GM12878 (cell line): ENCODE measurements at regions not wholly inside any gene's neighbourhood (a gene's known extent, or its start where the extent isn't known, plus 50 kb on each side); places are given as distances from the start of the nearest gene placed in this dataset.

Experiments used
- ATAC-seq: fragments of 200-7000 bp; cut with Tn5 transposase; 3 replicates; pipeline ENCODE4 v1.9.1; 2020; ENCODE audit warnings: mild to moderate bottlenecking, moderate library complexity
- BruUV-seq: library from RNA; stranded (reverse); fragments of 400-500 nt; replicated peaks from 2 replicates; lab custom pipeline; 2021; lab: Mats Ljungman, UMichigan
- CTCF ChIA-PET: fragments of 300-600 bp; sonication (Branson Sonifier 250); formaldehyde crosslinking; extraction: SDS; loops from one replicate; lab custom pipeline; 2021; ENCODE audit warnings: inconsistent platforms; lab: Yijun Ruan, JAX
- POLR2A ChIA-PET: fragments of 350-600 bp; formaldehyde crosslinking; extraction: SDS; loops from one replicate; lab custom pipeline; 2021; ENCODE audit warnings: inconsistent platforms; lab: Charles Lee
- RAD21 ChIA-PET: fragments of 300-600 bp; sonication (Branson Sonifier 250); formaldehyde crosslinking; loops from one replicate; lab custom pipeline; 2023; ENCODE audit warnings: antibody characterized with exemption; ENCODE audit not compliant: unreplicated experiment; lab: Charles Lee
- SMC1A ChIA-PET: fragments of 300-600 bp; sonication (Branson Sonifier 250); formaldehyde crosslinking; loops from one replicate; lab custom pipeline; 2023; ENCODE audit not compliant: unreplicated experiment, uncharacterized antibody; lab: Charles Lee
- DNase-seq: peaks from one replicate; pipeline ENCODE4 v3.0.0-alpha.2; 2011; ENCODE audit warnings: low read depth, low spot score
- FAIRE-seq: peaks from 3 replicates; lab custom pipeline; 2011; peaks lifted over from hg19 to GRCh38; lab: Jason Lieb, UNC
- H2AFZ ChIP-seq: 2 replicates; pipeline ENCODE4 v1.6.0; 2011; ENCODE audit warnings: low read depth, low read length, control low read depth; ENCODE audit not compliant: control insufficient read depth
- H3K27ac ChIP-seq: 2 replicates; pipeline ENCODE4 v1.5.1; 2011; ENCODE audit warnings: control low read depth; ENCODE audit not compliant: control insufficient read depth, insufficient read depth
- H3K27me3 ChIP-seq, 2 experiments: replicated peaks in 1 of 2; 2 replicates each; pipeline versions ENCODE4 v1.6.0 to v1.6.1; 2011; ENCODE audit warnings: low read length in 1 of 2; ENCODE audit not compliant: control insufficient read depth in 2 of 2, insufficient read depth in 2 of 2
- H3K36me3 ChIP-seq, 2 experiments: 2 replicates each; pipeline ENCODE4 v1.5.1; 2011; ENCODE audit warnings: low read length in 1 of 2; ENCODE audit not compliant: control insufficient read depth in 2 of 2, insufficient read depth in 2 of 2
- H3K4me1 ChIP-seq: 2 replicates; pipeline ENCODE4 v1.6.1; 2011; ENCODE audit warnings: mild to moderate bottlenecking, low read length, moderate library complexity, mixed read lengths; ENCODE audit not compliant: control insufficient read depth, insufficient read depth
- H3K4me2 ChIP-seq: 2 replicates; pipeline ENCODE4 v1.6.0; 2011; ENCODE audit warnings: control low read depth; ENCODE audit not compliant: control insufficient read depth, insufficient read depth
- H3K4me3 ChIP-seq: fragments of 200-600 bp; sonication (generic); 2 replicates; pipeline ENCODE4 v1.5.1; 2016
- H3K79me2 ChIP-seq: 2 replicates; pipeline ENCODE4 v1.6.0; 2011; ENCODE audit warnings: low read length; ENCODE audit not compliant: control insufficient read depth, insufficient read depth
- H3K9ac ChIP-seq: 2 replicates; pipeline ENCODE4 v1.8.0; 2011; ENCODE audit warnings: low read length, control low read depth, mixed read lengths; ENCODE audit not compliant: control insufficient read depth, insufficient read depth
- H3K9me3 ChIP-seq: replicated peaks from 3 replicates; pipeline ENCODE4 v1.5.1; 2011; ENCODE audit warnings: mild to moderate bottlenecking, low read length; ENCODE audit not compliant: control insufficient read depth, insufficient read depth
- H4K20me1 ChIP-seq: 2 replicates; pipeline ENCODE4 v1.6.0; 2011; ENCODE audit not compliant: control insufficient read depth, insufficient read depth
- BACH1 ChIP-seq: fragments of 450-650 bp; IDR thresholded peaks from 2 replicates; pipeline ENCODE4 v1.6.1; 2017; ENCODE audit warnings: mild to moderate bottlenecking, borderline replicate concordance
- CHD1 ChIP-seq: IDR thresholded peaks from 2 replicates; pipeline ENCODE4 v1.6.1; 2012; ENCODE audit warnings: low read depth, low read length, improper control_type of control experiment
- HDGF ChIP-seq: fragments of 450-650 bp; IDR thresholded peaks from 2 replicates; pipeline ENCODE4 v1.6.1; 2016; ENCODE audit warnings: antibody characterized with exemption
- HSF1 ChIP-seq: fragments of 150-350 bp; IDR thresholded peaks from 2 replicates; pipeline ENCODE4 v1.6.1; 2014; ENCODE audit warnings: mild to moderate bottlenecking, low read depth, low read length
- NBN ChIP-seq: fragments of 450-650 bp; IDR thresholded peaks from 2 replicates; pipeline ENCODE4 v1.6.1; 2016
- RB1 ChIP-seq: fragments of 450-650 bp; formaldehyde crosslinking; IDR thresholded peaks from 2 replicates; pipeline ENCODE4 v1.6.1; 2017; ENCODE audit warnings: mild to moderate bottlenecking, borderline replicate concordance
- STAT3 ChIP-seq: IDR thresholded peaks from 2 replicates; pipeline ENCODE4 v1.6.1; 2011; ENCODE audit warnings: low read depth, low read length, improper control_type of control experiment
- SUPT20H ChIP-seq: IDR thresholded peaks from 2 replicates; pipeline ENCODE4 v1.6.1; 2011; ENCODE audit warnings: low read depth, mild to moderate bottlenecking, low read length, moderate library complexity, borderline replicate concordance; ENCODE audit not compliant: control insufficient read depth
- TARDBP ChIP-seq: IDR thresholded peaks from 2 replicates; pipeline ENCODE4 v1.6.1; 2016; ENCODE audit warnings: borderline replicate concordance
- TBL1XR1 ChIP-seq: IDR thresholded peaks from 2 replicates; pipeline ENCODE4 v1.6.1; 2012; ENCODE audit warnings: low read depth, low read length, improper control_type of control experiment
- WRNIP1 ChIP-seq: IDR thresholded peaks from 2 replicates; pipeline ENCODE4 v1.6.1; 2011; ENCODE audit warnings: low read depth, low read length, improper control_type of control experiment, borderline replicate concordance
- ZNF687 ChIP-seq: fragments of 450-650 bp; IDR thresholded peaks from 2 replicates; pipeline ENCODE4 v1.6.1; 2017; ENCODE audit warnings: mild to moderate bottlenecking, moderate library complexity
- ZSCAN29 ChIP-seq: fragments of 450-650 bp; IDR thresholded peaks from 2 replicates; pipeline ENCODE4 v1.6.1; 2017; ENCODE audit warnings: mild to moderate bottlenecking, moderate library complexity
- WGBS: methylation state at CpG from one replicate; pipeline ENCODE4 v1.1.6; 2016; ENCODE audit warnings: low lambda C conversion rate; ENCODE audit not compliant: insufficient replicate concordance, insufficient coverage; ENCODE audit errors: missing lambda C conversion rate; 5-methylcytosine and 5-hydroxymethylcytosine counted together
- in situ Hi-C: fragments of 300-500 bp; cut with MboI; formaldehyde crosslinking; loops from 9 replicates; pipeline ENCODE4 v1.14.3; 2018; ENCODE audit warnings: mixed read lengths
- intact Hi-C: fragments of 100-400 bp; cut with micrococcal nuclease; formaldehyde crosslinking; loops from one replicate; pipeline ENCODE4 v1.14.2; 2022; ENCODE audit not compliant: unreplicated experiment
- TF ChIP-seq, protein P1 (sequence below): fragments of 450-650 bp; formaldehyde crosslinking; IDR thresholded peaks from 2 replicates; pipeline ENCODE4 v1.4.0; 2022; ENCODE audit warnings: mild to moderate bottlenecking, moderate library complexity
- TF ChIP-seq, protein P2 (sequence below): IDR thresholded peaks from 2 replicates; pipeline ENCODE4 v1.6.1; 2011; ENCODE audit warnings: mild to moderate bottlenecking, low read depth, low read length, moderate library complexity; ENCODE audit not compliant: insufficient replicate concordance

DNA sequence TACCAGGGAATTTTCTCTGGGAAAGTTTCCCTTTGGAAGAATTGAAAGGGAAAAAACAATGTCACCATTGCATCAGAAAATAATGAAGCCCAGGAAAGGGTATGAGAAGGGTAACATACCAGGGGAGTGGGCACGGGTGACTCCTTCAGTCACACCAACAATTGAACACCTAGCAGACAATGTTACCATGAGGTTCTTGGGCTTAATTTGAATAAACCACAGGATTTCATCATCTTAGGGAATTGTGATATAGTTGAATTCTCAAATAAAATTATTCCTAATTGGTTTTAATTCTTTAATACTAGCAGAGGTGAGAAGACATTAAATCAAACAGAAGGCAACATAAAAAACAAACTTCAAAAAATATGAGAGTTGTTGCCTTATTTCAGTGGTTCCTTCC lies 73.7 kb upstream of the RREB1 start:
- H3K27ac ChIP-seq, result no peak overlapping the region
- H3K4me3 ChIP-seq, result no peak overlapping the region
- H3K4me1 ChIP-seq, result no peaks in the 10 kb centered on the region
- ChIA-PET SMC1A (no interaction called here), CTCF (no interaction called here), POLR2A (no interaction called here), RAD21 (no interaction called here)
- no peak for FAIRE-seq
- H3K27me3 ChIP-seq, result no peaks in the 10 kb centered on the region; a peak in 1 of 4 replicates
- H2AFZ ChIP-seq, result no peak overlapping the region
- in situ Hi-C loops (no loop called here), intact Hi-C loops (no loop called here)
- 7% methylated on average over 1 of the region's 1 CpG for WGBS
- H3K9me3 ChIP-seq, result no peaks in the 10 kb centered on the region
- no peak for DNase-seq
- no peaks in the 10 kb centered on the region for H3K36me3 ChIP-seq
- no TSS peak for BruUV-seq
- no peaks in the 10 kb centered on the region for H3K79me2 ChIP-seq
- no peak for ATAC-seq
- no peak overlapping the region for H3K9ac ChIP-seq
- no peak overlapping the region for H3K4me2 ChIP-seq
- no peaks in the 10 kb centered on the region for H4K20me1 ChIP-seq
- TF ChIP-seq NBN (no peak), BACH1 (no peak), CHD1 (no peak), RB1 (no peak), SUPT20H (no peak), ZSCAN29 (no peak), HDGF (no peak), TBL1XR1 (no peak), WRNIP1 (no peak), HSF1 (no peak), STAT3 (no peak), TARDBP (no peak), ZNF687 (no peak)
- TF ChIP-seq, protein P1, sequence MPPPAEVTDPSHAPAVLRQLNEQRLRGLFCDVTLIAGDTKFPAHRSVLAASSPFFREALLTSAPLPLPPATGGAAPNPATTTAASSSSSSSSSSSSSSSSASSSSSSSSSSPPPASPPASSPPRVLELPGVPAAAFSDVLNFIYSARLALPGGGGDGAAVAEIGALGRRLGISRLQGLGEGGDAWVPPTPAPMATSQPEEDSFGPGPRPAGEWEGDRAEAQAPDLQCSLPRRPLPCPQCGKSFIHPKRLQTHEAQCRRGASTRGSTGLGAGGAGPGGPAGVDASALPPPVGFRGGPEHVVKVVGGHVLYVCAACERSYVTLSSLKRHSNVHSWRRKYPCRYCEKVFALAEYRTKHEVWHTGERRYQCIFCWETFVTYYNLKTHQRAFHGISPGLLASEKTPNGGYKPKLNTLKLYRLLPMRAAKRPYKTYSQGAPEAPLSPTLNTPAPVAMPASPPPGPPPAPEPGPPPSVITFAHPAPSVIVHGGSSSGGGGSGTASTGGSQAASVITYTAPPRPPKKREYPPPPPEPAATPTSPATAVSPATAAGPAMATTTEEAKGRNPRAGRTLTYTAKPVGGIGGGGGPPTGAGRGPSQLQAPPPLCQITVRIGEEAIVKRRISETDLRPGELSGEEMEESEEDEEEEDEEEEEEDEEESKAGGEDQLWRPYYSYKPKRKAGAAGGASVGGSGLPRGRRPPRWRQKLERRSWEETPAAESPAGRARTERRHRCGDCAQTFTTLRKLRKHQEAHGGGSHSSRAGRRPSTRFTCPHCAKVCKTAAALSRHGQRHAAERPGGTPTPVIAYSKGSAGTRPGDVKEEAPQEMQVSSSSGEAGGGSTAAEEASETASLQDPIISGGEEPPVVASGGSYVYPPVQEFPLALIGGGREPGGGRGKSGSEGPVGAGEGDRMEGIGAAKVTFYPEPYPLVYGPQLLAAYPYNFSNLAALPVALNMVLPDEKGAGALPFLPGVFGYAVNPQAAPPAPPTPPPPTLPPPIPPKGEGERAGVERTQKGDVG, result no peak
- TF ChIP-seq, protein P2, sequence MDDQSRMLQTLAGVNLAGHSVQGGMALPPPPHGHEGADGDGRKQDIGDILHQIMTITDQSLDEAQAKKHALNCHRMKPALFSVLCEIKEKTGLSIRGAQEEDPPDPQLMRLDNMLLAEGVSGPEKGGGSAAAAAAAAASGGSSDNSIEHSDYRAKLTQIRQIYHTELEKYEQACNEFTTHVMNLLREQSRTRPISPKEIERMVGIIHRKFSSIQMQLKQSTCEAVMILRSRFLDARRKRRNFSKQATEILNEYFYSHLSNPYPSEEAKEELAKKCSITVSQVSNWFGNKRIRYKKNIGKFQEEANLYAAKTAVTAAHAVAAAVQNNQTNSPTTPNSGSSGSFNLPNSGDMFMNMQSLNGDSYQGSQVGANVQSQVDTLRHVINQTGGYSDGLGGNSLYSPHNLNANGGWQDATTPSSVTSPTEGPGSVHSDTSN, result no peak
